ENCODE measurements at regions not wholly inside any gene's neighbourhood (a gene's known extent, or its start where the extent isn't known, plus 50 kb on each side); places are given as distances from the start of the nearest gene placed in this dataset.

DNA sequence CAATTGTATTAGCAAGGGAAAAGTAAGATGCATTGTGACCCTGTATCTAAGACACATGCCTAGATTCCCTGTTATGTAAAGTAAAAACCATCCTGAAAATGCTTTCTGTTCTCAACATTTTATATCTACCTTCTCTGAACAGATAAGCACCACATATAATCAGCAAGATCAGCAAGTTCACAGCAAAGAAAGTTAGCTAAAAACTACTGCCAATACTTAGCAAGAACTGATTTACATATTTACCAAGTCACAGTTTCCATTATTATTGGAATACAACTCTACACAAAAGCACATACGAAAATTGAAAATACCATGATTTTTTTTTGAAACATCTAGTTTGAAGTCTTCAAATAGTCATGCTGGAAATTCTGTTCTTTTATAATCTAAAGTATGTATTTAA, 1118.1 kb downstream of the TAF11L14 start:
- H3K36me3 ChIP-seq (ENCODE audit: control insufficient read depth, insufficient read depth, low read length), result no peaks in the 10 kb centered on the region
- no peak overlapping the region for H3K27ac ChIP-seq (ENCODE audit: low read depth, low read length)
- peaks cover 3% of the 10 kb centered on the region for H3K4me1 Mint-ChIP-seq
- H3K9me3 Mint-ChIP-seq, result peaks cover 12% of the 10 kb centered on the region
- peaks cover 2% of the 10 kb centered on the region for H3K36me3 Mint-ChIP-seq (ENCODE audit: low read depth)
- no peak for DNase-seq
- H3K27me3 Mint-ChIP-seq (ENCODE audit: insufficient read depth), result no peaks in the 10 kb centered on the region
- 85% methylated on average over 1 of the region's 1 CpG; no CpG with 5 or more reads in 1 of the 2 experiments for WGBS, 2 experiments (ENCODE audit: insufficient coverage in 1 of 2, insufficient read length in 1 of 2)
- no peak overlapping the region for H3K27ac Mint-ChIP-seq
- no peak overlapping the region for H3K4me3 ChIP-seq (ENCODE audit: low read length)
- no peak overlapping the region for H3K9ac ChIP-seq (ENCODE audit: extremely low read depth, low read length, poor library complexity, severe bottlenecking)
- peaks cover 5% of the 10 kb centered on the region for H3K9me3 ChIP-seq (ENCODE audit: control insufficient read depth, low read length)
- no peaks in the 10 kb centered on the region for H3K4me1 ChIP-seq (ENCODE audit: control insufficient read depth, insufficient read depth, low read length)
- H3K27me3 ChIP-seq (ENCODE audit: control insufficient read depth, insufficient read depth, low read length, poor library complexity, severe bottlenecking), result no peaks in the 10 kb centered on the region
- TF ChIP-seq, protein P1, sequence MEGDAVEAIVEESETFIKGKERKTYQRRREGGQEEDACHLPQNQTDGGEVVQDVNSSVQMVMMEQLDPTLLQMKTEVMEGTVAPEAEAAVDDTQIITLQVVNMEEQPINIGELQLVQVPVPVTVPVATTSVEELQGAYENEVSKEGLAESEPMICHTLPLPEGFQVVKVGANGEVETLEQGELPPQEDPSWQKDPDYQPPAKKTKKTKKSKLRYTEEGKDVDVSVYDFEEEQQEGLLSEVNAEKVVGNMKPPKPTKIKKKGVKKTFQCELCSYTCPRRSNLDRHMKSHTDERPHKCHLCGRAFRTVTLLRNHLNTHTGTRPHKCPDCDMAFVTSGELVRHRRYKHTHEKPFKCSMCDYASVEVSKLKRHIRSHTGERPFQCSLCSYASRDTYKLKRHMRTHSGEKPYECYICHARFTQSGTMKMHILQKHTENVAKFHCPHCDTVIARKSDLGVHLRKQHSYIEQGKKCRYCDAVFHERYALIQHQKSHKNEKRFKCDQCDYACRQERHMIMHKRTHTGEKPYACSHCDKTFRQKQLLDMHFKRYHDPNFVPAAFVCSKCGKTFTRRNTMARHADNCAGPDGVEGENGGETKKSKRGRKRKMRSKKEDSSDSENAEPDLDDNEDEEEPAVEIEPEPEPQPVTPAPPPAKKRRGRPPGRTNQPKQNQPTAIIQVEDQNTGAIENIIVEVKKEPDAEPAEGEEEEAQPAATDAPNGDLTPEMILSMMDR (conservative IDR thresholded peaks at IDR 0.05), result no peak
- no peak overlapping the region for H3K4me3 Mint-ChIP-seq

DNA sequence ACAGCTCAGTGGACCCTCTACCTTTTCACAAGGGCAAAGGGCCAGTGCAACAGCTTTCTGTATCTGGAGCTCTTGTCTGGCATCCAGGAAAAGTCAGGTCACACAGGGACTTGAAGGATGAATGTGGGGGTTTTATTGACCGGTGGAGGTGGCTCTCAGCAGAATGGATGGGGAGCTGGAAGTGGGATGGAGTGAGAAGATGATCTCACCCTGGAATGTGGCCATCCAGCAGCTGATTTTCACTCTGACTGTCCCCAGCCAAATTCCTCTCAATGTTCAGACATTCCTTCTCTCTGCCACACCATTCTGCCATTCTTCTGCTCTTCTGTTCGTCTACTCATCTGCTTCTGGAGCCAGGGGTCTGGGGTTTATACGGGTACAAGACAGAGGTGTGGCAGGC, 1119.9 kb downstream of the TAF11L14 start:
- H3K27ac ChIP-seq (ENCODE audit: low read depth, low read length), result no peak overlapping the region
- no peak for DNase-seq
- 88% methylated on average over 3 of the region's 3 CpGs; no CpG with 5 or more reads in 1 of the 2 experiments for WGBS, 2 experiments (ENCODE audit: insufficient coverage in 1 of 2, insufficient read length in 1 of 2)
- Mint-ChIP-seq H3K36me3 (ENCODE audit: low read depth) (peaks cover 2% of the 10 kb centered on the region), H3K4me1 (peaks cover 3% of the 10 kb centered on the region), H3K4me3 (no peak overlapping the region), H3K27me3 (ENCODE audit: insufficient read depth) (no peaks in the 10 kb centered on the region), H3K27ac (no peak overlapping the region), H3K9me3 (peaks cover 5% of the 10 kb centered on the region)
- no peaks in the 10 kb centered on the region for H3K27me3 ChIP-seq (ENCODE audit: control insufficient read depth, insufficient read depth, low read length, poor library complexity, severe bottlenecking)
- H3K4me3 ChIP-seq (ENCODE audit: low read length), result no peak overlapping the region
- no peaks in the 10 kb centered on the region for H3K4me1 ChIP-seq (ENCODE audit: control insufficient read depth, insufficient read depth, low read length)
- TF ChIP-seq, protein P1 (conservative IDR thresholded peaks at IDR 0.05), result no peak
- peaks cover 5% of the 10 kb centered on the region for H3K9me3 ChIP-seq (ENCODE audit: control insufficient read depth, low read length)
- no peak overlapping the region for H3K9ac ChIP-seq (ENCODE audit: extremely low read depth, low read length, poor library complexity, severe bottlenecking)
- H3K36me3 ChIP-seq (ENCODE audit: control insufficient read depth, insufficient read depth, low read length), result no peaks in the 10 kb centered on the region

DNA sequence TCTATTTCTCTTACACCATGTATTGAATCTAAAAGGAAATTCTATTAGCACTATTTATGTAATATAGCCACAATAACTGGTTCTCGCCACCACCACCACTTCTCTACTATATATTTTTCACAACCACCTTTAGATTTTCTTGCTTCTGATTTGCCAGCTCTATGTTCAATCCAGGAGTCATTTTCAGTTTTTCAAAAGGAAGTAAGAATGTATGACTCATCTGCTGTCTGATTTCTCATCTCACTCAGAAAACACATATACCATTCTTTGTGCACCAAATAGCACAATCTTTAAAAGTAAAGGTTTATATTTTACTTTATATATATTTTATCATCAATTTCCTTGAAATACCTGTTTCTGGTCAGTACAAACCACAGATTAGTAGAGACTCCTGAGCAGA, 1127.5 kb downstream of the TAF11L14 start:
- TF ChIP-seq, protein P1 (conservative IDR thresholded peaks at IDR 0.05), result no peak
- H3K9me3 Mint-ChIP-seq, result no peaks in the 10 kb centered on the region
- H3K4me3 Mint-ChIP-seq, result no peak overlapping the region
- H3K27ac ChIP-seq (ENCODE audit: low read depth, low read length), result no peak overlapping the region
- H3K9me3 ChIP-seq (ENCODE audit: control insufficient read depth, low read length), result no peaks in the 10 kb centered on the region
- H3K27me3 Mint-ChIP-seq (ENCODE audit: insufficient read depth), result no peaks in the 10 kb centered on the region
- no peaks in the 10 kb centered on the region for H3K4me1 Mint-ChIP-seq
- H3K36me3 Mint-ChIP-seq (ENCODE audit: low read depth), result no peaks in the 10 kb centered on the region
- no peak overlapping the region for H3K27ac Mint-ChIP-seq
- no peaks in the 10 kb centered on the region for H3K27me3 ChIP-seq (ENCODE audit: control insufficient read depth, insufficient read depth, low read length, poor library complexity, severe bottlenecking)
- H3K4me3 ChIP-seq (ENCODE audit: low read length), result no peak overlapping the region
- H3K4me1 ChIP-seq (ENCODE audit: control insufficient read depth, insufficient read depth, low read length), result no peaks in the 10 kb centered on the region
- DNase-seq, result no peak
- H3K9ac ChIP-seq (ENCODE audit: extremely low read depth, low read length, poor library complexity, severe bottlenecking), result no peak overlapping the region
- 95% methylated on average over 1 of the region's 1 CpG; no CpG with 5 or more reads in 1 of the 2 experiments for WGBS, 2 experiments (ENCODE audit: insufficient coverage in 1 of 2, insufficient read length in 1 of 2)
- no peaks in the 10 kb centered on the region for H3K36me3 ChIP-seq (ENCODE audit: control insufficient read depth, insufficient read depth, low read length)

All from endodermal cell (in vitro differentiated cells).